ENCODE measurements at regions not wholly inside any gene's neighbourhood (a gene's known extent, or its start where the extent isn't known, plus 50 kb on each side); places are given as distances from the start of the nearest gene placed in this dataset.

DNA sequence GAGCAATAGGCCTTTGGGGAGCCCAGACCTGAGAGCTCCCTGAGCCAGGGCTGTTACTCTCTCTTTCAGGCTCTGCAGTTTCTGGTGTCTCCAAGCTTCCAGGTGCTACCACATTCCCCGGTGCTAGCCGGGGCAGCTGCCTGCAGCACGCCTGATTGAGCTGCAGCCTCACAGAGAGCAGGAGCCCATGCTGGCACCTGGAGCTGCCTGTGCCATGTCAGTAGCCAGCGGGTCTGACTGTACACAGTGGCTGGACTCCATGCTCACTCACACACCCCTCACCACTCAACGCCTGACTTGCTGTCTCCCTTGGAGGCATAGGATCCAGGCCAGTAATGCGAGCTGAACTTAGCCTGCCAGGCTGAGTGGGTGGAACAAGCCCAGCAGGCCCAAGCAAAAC, 800.4 kb upstream of the AGA start:
- no peaks in the 10 kb centered on the region for H4K20me1 ChIP-seq (ENCODE audit: insufficient read depth, low read depth, low read length)
- H3K79me2 ChIP-seq (ENCODE audit: low read length) = no peaks in the 10 kb centered on the region
- no peaks in the 10 kb centered on the region for H3K27me3 ChIP-seq (ENCODE audit: low read length)
- H3K4me1 ChIP-seq (ENCODE audit: low read length) = no peaks in the 10 kb centered on the region
- no peak overlapping the region for H3K9ac ChIP-seq (ENCODE audit: low read length)
- no peak overlapping the region for H2AFZ ChIP-seq (ENCODE audit: low read length)
- H3K9me3 ChIP-seq (ENCODE audit: low read length) = no peaks in the 10 kb centered on the region
- no peak overlapping the region for H3K27ac ChIP-seq (ENCODE audit: low read length)
- H3K4me2 ChIP-seq (ENCODE audit: low read depth, low read length, poor library complexity, severe bottlenecking) = no peak overlapping the region
- no peaks in the 10 kb centered on the region for H3K36me3 ChIP-seq (ENCODE audit: insufficient read depth, low read length)
- no peak overlapping the region for H3K4me3 ChIP-seq (ENCODE audit: low read length)
- H3K9me2 ChIP-seq (replicated peaks; ENCODE audit: insufficient read depth, low read length) = no peaks in the 10 kb centered on the region
- DNase-seq = no peak

DNA sequence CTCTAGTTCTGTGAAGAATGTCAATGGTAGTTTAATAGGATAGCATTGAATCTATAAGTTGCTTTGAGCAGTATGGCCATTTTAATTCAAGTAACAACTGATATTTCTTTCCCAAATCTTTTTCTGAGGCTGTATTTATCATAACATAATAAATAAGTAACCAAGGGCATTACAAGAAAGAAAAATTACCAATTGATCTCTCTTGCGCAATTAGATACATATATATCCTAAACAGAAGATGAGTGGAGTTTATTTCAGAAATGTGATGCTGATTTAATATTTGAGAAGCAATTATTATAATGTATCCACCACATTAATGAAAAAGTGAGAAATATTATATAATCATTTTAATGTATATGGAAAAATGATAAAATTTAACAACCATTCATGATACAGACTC, 802.5 kb upstream of the AGA start:
- Histone ChIP-seq H3K27me3 (ENCODE audit: low read length) (no peaks in the 10 kb centered on the region), H3K4me1 (ENCODE audit: low read length) (no peaks in the 10 kb centered on the region), H3K9ac (ENCODE audit: low read length) (no peak overlapping the region), H3K4me2 (ENCODE audit: low read depth, low read length, poor library complexity, severe bottlenecking) (no peak overlapping the region), H3K36me3 (ENCODE audit: insufficient read depth, low read length) (no peaks in the 10 kb centered on the region), H3K9me3 (ENCODE audit: low read length) (no peaks in the 10 kb centered on the region), H3K4me3 (ENCODE audit: low read length) (no peak overlapping the region), H3K9me2 (replicated peaks; ENCODE audit: insufficient read depth, low read length) (no peaks in the 10 kb centered on the region), H4K20me1 (ENCODE audit: insufficient read depth, low read depth, low read length) (no peaks in the 10 kb centered on the region), H3K79me2 (ENCODE audit: low read length) (no peaks in the 10 kb centered on the region), H3K27ac (ENCODE audit: low read length) (no peak overlapping the region), H2AFZ (ENCODE audit: low read length) (no peak overlapping the region)
- DNase-seq = no peak

DNA sequence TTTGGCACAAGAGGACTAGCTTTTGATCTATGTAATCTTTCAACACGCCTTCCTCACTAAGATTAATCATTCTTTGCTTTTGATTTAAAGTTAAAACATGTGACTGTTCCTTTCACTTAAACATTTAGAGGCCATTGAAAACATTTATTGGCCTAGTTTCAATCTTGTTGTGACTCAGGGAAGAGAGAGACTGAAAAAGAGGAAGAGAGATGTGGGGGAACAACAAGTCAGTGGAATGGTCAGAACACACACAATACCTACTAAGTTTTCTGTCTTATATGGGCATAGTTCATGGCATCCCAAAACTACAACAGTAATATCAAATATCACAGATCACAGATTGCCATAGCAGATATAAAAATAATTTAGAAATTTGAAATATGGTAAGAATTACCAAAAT, 812.9 kb upstream of the AGA start:
- H3K4me3 ChIP-seq (ENCODE audit: low read length) = no peak overlapping the region
- no peaks in the 10 kb centered on the region for H3K27me3 ChIP-seq (ENCODE audit: low read length)
- H2AFZ ChIP-seq (ENCODE audit: low read length) = no peak overlapping the region
- no peaks in the 10 kb centered on the region for H3K9me2 ChIP-seq (replicated peaks; ENCODE audit: insufficient read depth, low read length)
- H4K20me1 ChIP-seq (ENCODE audit: insufficient read depth, low read depth, low read length) = no peaks in the 10 kb centered on the region
- H3K9me3 ChIP-seq (ENCODE audit: low read length) = no peaks in the 10 kb centered on the region
- H3K79me2 ChIP-seq (ENCODE audit: low read length) = no peaks in the 10 kb centered on the region
- H3K4me2 ChIP-seq (ENCODE audit: low read depth, low read length, poor library complexity, severe bottlenecking) = no peak overlapping the region
- H3K9ac ChIP-seq (ENCODE audit: low read length) = no peak overlapping the region
- DNase-seq = no peak
- no peaks in the 10 kb centered on the region for H3K4me1 ChIP-seq (ENCODE audit: low read length)
- no peaks in the 10 kb centered on the region for H3K36me3 ChIP-seq (ENCODE audit: insufficient read depth, low read length)
- H3K27ac ChIP-seq (ENCODE audit: low read length) = no peak overlapping the region

- Histone ChIP-seq H3K4me2 (ENCODE audit: low read depth, low read length, poor library complexity, severe bottlenecking) (no peak overlapping the region), H3K27ac (ENCODE audit: low read length) (no peak overlapping the region), H2AFZ (ENCODE audit: low read length) (no peak overlapping the region), H3K79me2 (ENCODE audit: low read length) (no peaks in the 10 kb centered on the region), H3K27me3 (ENCODE audit: low read length) (no peaks in the 10 kb centered on the region), H3K4me1 (ENCODE audit: low read length) (no peaks in the 10 kb centered on the region), H3K9ac (ENCODE audit: low read length) (no peak overlapping the region), H3K4me3 (ENCODE audit: low read length) (no peak overlapping the region), H3K9me2 (replicated peaks; ENCODE audit: insufficient read depth, low read length) (no peaks in the 10 kb centered on the region), H3K9me3 (ENCODE audit: low read length) (no peaks in the 10 kb centered on the region), H3K36me3 (ENCODE audit: insufficient read depth, low read length) (no peaks in the 10 kb centered on the region), H4K20me1 (ENCODE audit: insufficient read depth, low read depth, low read length) (no peaks in the 10 kb centered on the region)
- no peak for DNase-seq
Observed at GRCh38 chr4:178258603-178259002, 816.4 kb upstream of the AGA start.

DNA sequence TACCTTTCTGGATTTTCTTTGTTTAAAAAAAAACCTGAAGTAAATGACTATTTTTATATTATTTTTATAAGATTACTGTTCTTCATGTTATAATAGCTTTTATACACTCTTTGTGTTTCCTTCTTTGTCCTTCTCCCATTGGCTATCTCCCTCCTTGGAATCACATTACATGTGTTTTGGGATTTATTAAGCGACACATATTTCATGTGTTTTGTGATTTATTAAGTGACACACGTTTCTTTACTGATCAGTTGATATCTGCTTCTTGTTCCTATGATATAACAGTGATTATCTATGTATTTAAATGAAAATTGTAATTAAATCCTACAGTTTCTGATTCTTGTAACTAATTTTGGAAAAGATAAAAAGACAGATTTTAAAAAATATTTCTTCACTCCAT, 817.3 kb upstream of the AGA start:
- H3K4me1 ChIP-seq (ENCODE audit: low read length) = no peaks in the 10 kb centered on the region
- H3K79me2 ChIP-seq (ENCODE audit: low read length) = no peaks in the 10 kb centered on the region
- no peak overlapping the region for H3K4me2 ChIP-seq (ENCODE audit: low read depth, low read length, poor library complexity, severe bottlenecking)
- H3K4me3 ChIP-seq (ENCODE audit: low read length) = no peak overlapping the region
- H3K27ac ChIP-seq (ENCODE audit: low read length) = no peak overlapping the region
- no peak for DNase-seq
- H2AFZ ChIP-seq (ENCODE audit: low read length) = no peak overlapping the region
- H3K9me2 ChIP-seq (replicated peaks; ENCODE audit: insufficient read depth, low read length) = no peaks in the 10 kb centered on the region
- no peaks in the 10 kb centered on the region for H3K36me3 ChIP-seq (ENCODE audit: insufficient read depth, low read length)
- no peak overlapping the region for H3K9ac ChIP-seq (ENCODE audit: low read length)
- no peaks in the 10 kb centered on the region for H3K9me3 ChIP-seq (ENCODE audit: low read length)
- H4K20me1 ChIP-seq (ENCODE audit: insufficient read depth, low read depth, low read length) = no peaks in the 10 kb centered on the region
- H3K27me3 ChIP-seq (ENCODE audit: low read length) = no peaks in the 10 kb centered on the region

DNA sequence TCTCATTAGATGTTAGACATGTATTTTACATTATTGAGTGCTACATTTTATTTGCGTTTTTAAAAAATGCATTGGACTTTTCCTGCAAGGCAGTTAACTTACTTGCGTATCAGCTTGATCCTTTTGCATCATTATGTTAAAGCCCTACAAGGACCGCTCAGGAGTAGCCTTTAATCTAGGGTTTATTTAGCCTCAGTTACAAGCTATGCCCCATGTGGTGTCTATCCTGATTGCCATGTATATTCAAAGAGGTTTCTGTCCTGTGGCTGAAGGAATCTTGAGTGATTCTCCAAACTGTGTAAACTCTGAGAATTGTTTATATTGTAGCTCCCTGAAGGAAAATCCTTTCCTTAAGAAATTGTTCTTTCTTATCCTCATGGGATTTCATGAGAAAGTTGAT, 821.8 kb upstream of the AGA start:
- no peak overlapping the region for H3K9ac ChIP-seq (ENCODE audit: low read length)
- no peak overlapping the region for H2AFZ ChIP-seq (ENCODE audit: low read length)
- H3K9me3 ChIP-seq (ENCODE audit: low read length) = no peaks in the 10 kb centered on the region
- no peaks in the 10 kb centered on the region for H4K20me1 ChIP-seq (ENCODE audit: insufficient read depth, low read depth, low read length)
- H3K27ac ChIP-seq (ENCODE audit: low read length) = no peak overlapping the region
- no peaks in the 10 kb centered on the region for H3K9me2 ChIP-seq (replicated peaks; ENCODE audit: insufficient read depth, low read length)
- no peaks in the 10 kb centered on the region for H3K36me3 ChIP-seq (ENCODE audit: insufficient read depth, low read length)
- no peaks in the 10 kb centered on the region for H3K79me2 ChIP-seq (ENCODE audit: low read length)
- H3K4me1 ChIP-seq (ENCODE audit: low read length) = no peaks in the 10 kb centered on the region
- no peaks in the 10 kb centered on the region for H3K27me3 ChIP-seq (ENCODE audit: low read length)
- no peak overlapping the region for H3K4me2 ChIP-seq (ENCODE audit: low read depth, low read length, poor library complexity, severe bottlenecking)
- H3K4me3 ChIP-seq (ENCODE audit: low read length) = no peak overlapping the region
- no peak for DNase-seq

DNA sequence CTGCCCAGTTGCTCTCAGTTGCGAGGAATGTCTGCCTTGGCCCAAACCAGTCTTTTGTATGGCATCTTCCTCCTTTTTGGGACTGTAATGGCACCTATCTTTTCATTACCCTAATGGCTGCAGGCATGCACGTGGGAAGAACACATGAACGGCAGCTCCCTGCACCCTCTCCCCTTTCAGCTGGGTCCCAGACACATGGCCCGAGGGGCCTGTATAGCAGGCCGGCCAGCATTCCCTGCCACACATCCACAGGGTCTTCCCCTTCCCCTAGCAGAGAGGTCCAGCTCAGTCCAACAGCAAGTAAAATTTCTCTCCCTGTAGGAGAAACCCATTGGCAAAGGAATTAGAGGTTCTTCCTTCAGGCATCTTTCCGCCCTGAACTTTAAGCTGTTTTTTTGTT, 829.1 kb upstream of the AGA start:
- no peak overlapping the region for H3K27ac ChIP-seq (ENCODE audit: low read length)
- H3K36me3 ChIP-seq (ENCODE audit: insufficient read depth, low read length) = no peaks in the 10 kb centered on the region
- no peak overlapping the region for H3K4me3 ChIP-seq (ENCODE audit: low read length)
- H3K4me1 ChIP-seq (ENCODE audit: low read length) = no peaks in the 10 kb centered on the region
- H3K79me2 ChIP-seq (ENCODE audit: low read length) = no peaks in the 10 kb centered on the region
- H3K9me2 ChIP-seq (replicated peaks; ENCODE audit: insufficient read depth, low read length) = no peaks in the 10 kb centered on the region
- H3K9me3 ChIP-seq (ENCODE audit: low read length) = no peaks in the 10 kb centered on the region
- H3K27me3 ChIP-seq (ENCODE audit: low read length) = no peaks in the 10 kb centered on the region
- H3K9ac ChIP-seq (ENCODE audit: low read length) = no peak overlapping the region
- H3K4me2 ChIP-seq (ENCODE audit: low read depth, low read length, poor library complexity, severe bottlenecking) = no peak overlapping the region
- no peak for DNase-seq
- no peak overlapping the region for H2AFZ ChIP-seq (ENCODE audit: low read length)
- H4K20me1 ChIP-seq (ENCODE audit: insufficient read depth, low read depth, low read length) = no peaks in the 10 kb centered on the region

DNA sequence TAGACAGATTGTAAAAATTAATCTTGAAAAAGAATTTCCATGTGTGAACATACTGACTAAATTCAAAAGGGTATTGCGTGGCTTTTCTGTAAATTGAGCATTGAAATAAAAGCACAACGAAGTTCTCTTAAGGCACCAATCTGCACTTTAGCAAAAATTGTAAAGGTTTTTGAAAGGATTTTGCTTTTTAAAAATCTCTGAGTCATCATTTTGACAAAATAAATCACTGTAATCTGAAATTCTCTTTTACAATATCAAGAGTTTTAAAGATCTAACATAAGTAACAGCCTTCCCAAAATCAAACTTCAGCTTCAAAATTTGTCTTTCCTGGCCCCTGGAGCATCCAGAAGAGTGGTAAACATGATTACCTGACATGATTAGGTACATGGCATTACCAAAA, 830.9 kb upstream of the AGA start:
- Histone ChIP-seq H3K27me3 (ENCODE audit: low read length) (no peaks in the 10 kb centered on the region), H3K4me1 (ENCODE audit: low read length) (no peaks in the 10 kb centered on the region), H3K79me2 (ENCODE audit: low read length) (no peaks in the 10 kb centered on the region), H2AFZ (ENCODE audit: low read length) (no peak overlapping the region), H3K27ac (ENCODE audit: low read length) (no peak overlapping the region), H3K9ac (ENCODE audit: low read length) (no peak overlapping the region), H3K4me3 (ENCODE audit: low read length) (no peak overlapping the region), H3K9me3 (ENCODE audit: low read length) (no peaks in the 10 kb centered on the region), H3K36me3 (ENCODE audit: insufficient read depth, low read length) (no peaks in the 10 kb centered on the region), H4K20me1 (ENCODE audit: insufficient read depth, low read depth, low read length) (no peaks in the 10 kb centered on the region), H3K4me2 (ENCODE audit: low read depth, low read length, poor library complexity, severe bottlenecking) (no peak overlapping the region), H3K9me2 (replicated peaks; ENCODE audit: insufficient read depth, low read length) (no peaks in the 10 kb centered on the region)
- DNase-seq = no peak

DNA sequence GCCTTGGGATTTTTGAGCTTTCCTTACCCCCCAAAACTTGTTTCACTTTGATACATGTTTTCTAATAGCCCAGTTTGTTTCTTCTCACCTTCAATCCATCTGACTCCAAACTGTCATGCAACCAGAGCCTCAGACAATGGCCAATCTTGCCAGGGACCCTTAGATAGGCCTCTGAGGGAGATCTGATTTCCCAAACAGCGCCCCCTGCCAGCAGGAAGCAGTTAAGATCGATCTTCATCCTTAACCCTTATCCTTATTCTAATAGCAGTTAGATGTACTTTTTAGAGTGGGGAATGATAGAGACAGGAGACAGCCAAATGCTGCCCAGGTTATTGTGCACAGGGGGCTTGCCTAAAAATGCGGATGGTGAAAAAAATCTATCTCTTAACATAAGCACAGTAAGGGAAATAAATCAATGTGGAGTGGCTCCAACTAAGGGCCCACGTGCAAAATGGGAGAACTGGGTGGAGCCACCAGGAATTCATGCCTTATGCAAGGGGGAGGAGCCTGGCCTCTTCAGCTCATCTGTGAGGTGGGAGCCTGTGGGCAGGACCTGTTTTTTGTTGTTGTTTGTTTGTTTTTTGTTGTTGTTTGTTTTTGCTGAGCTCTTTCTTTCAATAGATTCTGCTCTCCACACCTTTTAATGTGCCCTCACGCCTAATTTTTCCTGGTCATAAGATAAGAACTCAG, 833.6 kb upstream of the AGA start:
- H3K79me2 ChIP-seq (ENCODE audit: low read length) = no peaks in the 10 kb centered on the region
- H3K9me3 ChIP-seq (ENCODE audit: low read length) = no peaks in the 10 kb centered on the region
- H3K4me2 ChIP-seq (ENCODE audit: low read depth, low read length, poor library complexity, severe bottlenecking) = no peak overlapping the region
- H3K9me2 ChIP-seq (replicated peaks; ENCODE audit: insufficient read depth, low read length) = no peaks in the 10 kb centered on the region
- H3K4me1 ChIP-seq (ENCODE audit: low read length) = no peaks in the 10 kb centered on the region
- no peaks in the 10 kb centered on the region for H3K27me3 ChIP-seq (ENCODE audit: low read length)
- H3K4me3 ChIP-seq (ENCODE audit: low read length) = no peak overlapping the region
- H3K9ac ChIP-seq (ENCODE audit: low read length) = no peak overlapping the region
- DNase-seq = no peak
- no peak overlapping the region for H3K27ac ChIP-seq (ENCODE audit: low read length)
- H2AFZ ChIP-seq (ENCODE audit: low read length) = no peak overlapping the region
- no peaks in the 10 kb centered on the region for H4K20me1 ChIP-seq (ENCODE audit: insufficient read depth, low read depth, low read length)
- no peaks in the 10 kb centered on the region for H3K36me3 ChIP-seq (ENCODE audit: insufficient read depth, low read length)
